Esophagus muscularis mucosa (tissue), 2 donors: ENCODE measurements at regions not wholly inside any gene's neighbourhood (a gene's known extent, or its start where the extent isn't known, plus 50 kb on each side); places are given as distances from the start of the nearest gene placed in this dataset.

Experiments used
- EP300 ChIP-seq: sonication (generic); formaldehyde crosslinking; IDR thresholded peaks from one replicate; pipeline ENCODE4 v1.6.1; 2017; ENCODE audit warnings: antibody characterized with exemption
- POLR2A ChIP-seq: fragments of 450-650 bp; IDR thresholded peaks from one replicate; pipeline ENCODE4 v1.6.1; 2017; ENCODE audit warnings: antibody characterized with exemption, moderate library complexity, mild to moderate bottlenecking, low read depth

- TF ChIP-seq EP300 (no peak), POLR2A (no peak)
These were observed 235.2 kb upstream of the ZWINT start for GRCh38 chr10:56596257-56596656.
